ENCODE measurements at regions not wholly inside any gene's neighbourhood (a gene's known extent, or its start where the extent isn't known, plus 50 kb on each side); places are given as distances from the start of the nearest gene placed in this dataset.

DNA sequence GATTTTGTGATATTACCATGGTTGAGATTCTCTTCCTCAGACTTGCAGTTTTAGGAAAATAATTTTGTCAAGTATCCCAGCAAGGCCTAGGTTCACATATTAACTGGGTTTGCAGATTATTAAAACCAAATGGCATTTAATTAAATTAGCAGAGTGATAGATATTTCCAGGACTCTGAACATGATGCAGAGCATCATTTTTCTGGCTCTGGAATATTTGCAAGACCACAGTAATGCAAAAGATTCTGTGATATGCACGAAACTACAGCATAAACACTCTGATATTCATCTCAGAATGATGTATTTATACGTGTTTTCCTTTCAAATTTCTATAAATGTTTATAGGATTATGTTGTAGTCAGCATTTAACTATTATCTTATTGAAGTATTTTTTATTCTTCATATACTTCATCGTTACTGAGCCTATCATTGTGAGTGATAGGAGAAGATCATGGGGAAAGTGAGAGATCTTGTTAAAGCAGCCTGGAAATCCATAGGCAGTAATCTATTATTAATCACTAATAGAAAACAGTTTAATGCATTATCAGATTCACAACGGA is 1245.6 kb downstream of the OTOL1 start (continued):
- TF ChIP-seq MXI1 (IDR thresholded peaks at IDR 0.05; ENCODE audit: low read depth, low read length) (no peak), POLR2AphosphoS5 (IDR thresholded peaks at IDR 0.05; ENCODE audit: low read depth, low read length) (peak; percentile 79; the same call in 1 of the 2 replicates), ELF1 (IDR thresholded peaks at IDR 0.05) (no peak), GATA2 (CRISPR knock-in tag; IDR thresholded peaks at IDR 0.05) (no peak; the same call in none of the 2 replicates), RAD21 (IDR thresholded peaks at IDR 0.05; ENCODE audit: low read length) (0 out of 2 replicates have a peak, but pooled peaks have one; percentile 22), RFX5 (IDR thresholded peaks at IDR 0.05; ENCODE audit: low read length) (no peak), GABPA (IDR thresholded peaks at IDR 0.05; ENCODE audit: low read depth) (no peak), TEAD4 (IDR thresholded peaks at IDR 0.05; ENCODE audit: borderline replicate concordance, insufficient read depth) (peak; percentile 90)
- TF ChIP-seq, protein P1, sequence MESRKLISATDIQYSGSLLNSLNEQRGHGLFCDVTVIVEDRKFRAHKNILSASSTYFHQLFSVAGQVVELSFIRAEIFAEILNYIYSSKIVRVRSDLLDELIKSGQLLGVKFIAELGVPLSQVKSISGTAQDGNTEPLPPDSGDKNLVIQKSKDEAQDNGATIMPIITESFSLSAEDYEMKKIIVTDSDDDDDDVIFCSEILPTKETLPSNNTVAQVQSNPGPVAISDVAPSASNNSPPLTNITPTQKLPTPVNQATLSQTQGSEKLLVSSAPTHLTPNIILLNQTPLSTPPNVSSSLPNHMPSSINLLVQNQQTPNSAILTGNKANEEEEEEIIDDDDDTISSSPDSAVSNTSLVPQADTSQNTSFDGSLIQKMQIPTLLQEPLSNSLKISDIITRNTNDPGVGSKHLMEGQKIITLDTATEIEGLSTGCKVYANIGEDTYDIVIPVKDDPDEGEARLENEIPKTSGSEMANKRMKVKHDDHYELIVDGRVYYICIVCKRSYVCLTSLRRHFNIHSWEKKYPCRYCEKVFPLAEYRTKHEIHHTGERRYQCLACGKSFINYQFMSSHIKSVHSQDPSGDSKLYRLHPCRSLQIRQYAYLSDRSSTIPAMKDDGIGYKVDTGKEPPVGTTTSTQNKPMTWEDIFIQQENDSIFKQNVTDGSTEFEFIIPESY (IDR thresholded peaks at IDR 0.05; ENCODE audit: borderline replicate concordance, low read depth) = no peak

DNA sequence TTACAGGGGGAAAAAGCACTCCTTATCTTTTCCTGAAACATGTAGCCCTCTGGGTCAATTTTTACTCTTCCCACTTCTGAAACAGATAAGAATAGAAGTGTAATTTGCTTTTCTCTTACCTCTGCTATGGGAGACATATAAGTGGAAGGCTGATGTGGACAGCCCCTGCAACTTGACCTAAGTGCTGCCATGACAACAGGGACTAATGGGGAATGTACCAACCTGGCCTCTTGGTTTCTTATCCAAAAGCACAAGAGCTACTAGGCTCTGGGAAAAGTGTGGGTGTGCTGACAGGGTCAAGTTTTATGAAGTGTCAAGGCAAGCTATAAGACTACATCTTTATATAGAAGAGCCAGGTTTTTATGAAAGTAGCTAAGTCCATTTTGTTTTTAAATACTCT is 1246.5 kb downstream of the OTOL1 start:
- CTCF ChIA-PET = no interaction called here
- Histone ChIP-seq H3K27ac (ENCODE audit: low read depth in 2 of 2, low read length in 1 of 2) (peak overlapping the region; percentile 46 to 84; a peak in 2 of 4 replicates), H3K9me2 (no peaks in the 10 kb centered on the region), H3K4me3 (ENCODE audit: low read depth in 2 of 2, low read length in 1 of 2) (no peak overlapping the region), H3K79me2 (ENCODE audit: insufficient read depth) (no peaks in the 10 kb centered on the region), H3K36me3 (replicated peaks in 1 of 2; ENCODE audit: control insufficient read depth in 1 of 2, insufficient read depth in 2 of 2, low read length in 1 of 2) (peaks cover 0 to 6% of the 10 kb centered on the region in 2 experiments), H3F3A (replicated peaks; ENCODE audit: insufficient read depth) (no peaks in the 10 kb centered on the region), H4K20me1 (ENCODE audit: insufficient read depth) (no peaks in the 10 kb centered on the region), H2AFZ (ENCODE audit: low read depth) (no peak overlapping the region), H3K4me1 (ENCODE audit: control insufficient read depth in 1 of 2, insufficient read depth in 2 of 2, low read depth in 1 of 2, low read length in 1 of 2) (peaks cover 0 to 14% of the 10 kb centered on the region in 2 experiments; a peak in 2 of 4 replicates), H3K9ac (no peak overlapping the region), H3K9me3 (no peaks in the 10 kb centered on the region; the same call in 1 of the 2 replicates), H3K4me2 (no peak overlapping the region), H3K27me3 (ENCODE audit: insufficient read depth) (no peaks in the 10 kb centered on the region)
- DNase-seq = no peak
- TF ChIP-seq CHD2 (IDR thresholded peaks at IDR 0.05; ENCODE audit: low read length, partially characterized antibody) (no peak), EP300 (IDR thresholded peaks at IDR 0.05; ENCODE audit: borderline replicate concordance in 1 of 2, low read depth in 1 of 2, low read length in 1 of 2) (no peak), RCOR1 (IDR thresholded peaks at IDR 0.05; ENCODE audit: low read length) (no peak), RAD21 (IDR thresholded peaks at IDR 0.05; ENCODE audit: low read length) (no peak), SIN3A (IDR thresholded peaks at IDR 0.05; ENCODE audit: borderline replicate concordance, low read depth, low read length) (no peak), GABPA (IDR thresholded peaks at IDR 0.05; ENCODE audit: low read depth) (no peak), RXRA (IDR thresholded peaks at IDR 0.05; ENCODE audit: borderline replicate concordance, low read depth) (no peak), FOSL2 (IDR thresholded peaks at IDR 0.05; ENCODE audit: borderline replicate concordance, low read depth) (no peak), SMC3 (IDR thresholded peaks at IDR 0.05; ENCODE audit: low read depth, low read length) (no peak), TEAD4 (IDR thresholded peaks at IDR 0.05; ENCODE audit: borderline replicate concordance, insufficient read depth) (no peak), TAF1 (IDR thresholded peaks at IDR 0.05; ENCODE audit: borderline replicate concordance, low read depth, low read length) (no peak), POLR2AphosphoS5 (IDR thresholded peaks at IDR 0.05; ENCODE audit: low read depth, low read length) (no peak), YY1 (IDR thresholded peaks at IDR 0.05; ENCODE audit: low read depth) (no peak), NFIC (IDR thresholded peaks at IDR 0.05; ENCODE audit: borderline replicate concordance) (no peak), TCF12 (IDR thresholded peaks at IDR 0.05) (no peak), FOXM1 (IDR thresholded peaks at IDR 0.05; ENCODE audit: low read depth) (no peak)
- TF ChIP-seq, protein P2, sequence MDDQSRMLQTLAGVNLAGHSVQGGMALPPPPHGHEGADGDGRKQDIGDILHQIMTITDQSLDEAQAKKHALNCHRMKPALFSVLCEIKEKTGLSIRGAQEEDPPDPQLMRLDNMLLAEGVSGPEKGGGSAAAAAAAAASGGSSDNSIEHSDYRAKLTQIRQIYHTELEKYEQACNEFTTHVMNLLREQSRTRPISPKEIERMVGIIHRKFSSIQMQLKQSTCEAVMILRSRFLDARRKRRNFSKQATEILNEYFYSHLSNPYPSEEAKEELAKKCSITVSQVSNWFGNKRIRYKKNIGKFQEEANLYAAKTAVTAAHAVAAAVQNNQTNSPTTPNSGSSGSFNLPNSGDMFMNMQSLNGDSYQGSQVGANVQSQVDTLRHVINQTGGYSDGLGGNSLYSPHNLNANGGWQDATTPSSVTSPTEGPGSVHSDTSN (IDR thresholded peaks at IDR 0.05) = no peak
- TF ChIP-seq, protein P3, sequence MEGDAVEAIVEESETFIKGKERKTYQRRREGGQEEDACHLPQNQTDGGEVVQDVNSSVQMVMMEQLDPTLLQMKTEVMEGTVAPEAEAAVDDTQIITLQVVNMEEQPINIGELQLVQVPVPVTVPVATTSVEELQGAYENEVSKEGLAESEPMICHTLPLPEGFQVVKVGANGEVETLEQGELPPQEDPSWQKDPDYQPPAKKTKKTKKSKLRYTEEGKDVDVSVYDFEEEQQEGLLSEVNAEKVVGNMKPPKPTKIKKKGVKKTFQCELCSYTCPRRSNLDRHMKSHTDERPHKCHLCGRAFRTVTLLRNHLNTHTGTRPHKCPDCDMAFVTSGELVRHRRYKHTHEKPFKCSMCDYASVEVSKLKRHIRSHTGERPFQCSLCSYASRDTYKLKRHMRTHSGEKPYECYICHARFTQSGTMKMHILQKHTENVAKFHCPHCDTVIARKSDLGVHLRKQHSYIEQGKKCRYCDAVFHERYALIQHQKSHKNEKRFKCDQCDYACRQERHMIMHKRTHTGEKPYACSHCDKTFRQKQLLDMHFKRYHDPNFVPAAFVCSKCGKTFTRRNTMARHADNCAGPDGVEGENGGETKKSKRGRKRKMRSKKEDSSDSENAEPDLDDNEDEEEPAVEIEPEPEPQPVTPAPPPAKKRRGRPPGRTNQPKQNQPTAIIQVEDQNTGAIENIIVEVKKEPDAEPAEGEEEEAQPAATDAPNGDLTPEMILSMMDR (IDR thresholded peaks at IDR 0.05) = no peak
- TF ChIP-seq, protein P1 (IDR thresholded peaks at IDR 0.05; ENCODE audit: borderline replicate concordance, low read depth) = no peak
- TF ChIP-seq, protein P4, sequence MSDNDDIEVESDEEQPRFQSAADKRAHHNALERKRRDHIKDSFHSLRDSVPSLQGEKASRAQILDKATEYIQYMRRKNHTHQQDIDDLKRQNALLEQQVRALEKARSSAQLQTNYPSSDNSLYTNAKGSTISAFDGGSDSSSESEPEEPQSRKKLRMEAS (IDR thresholded peaks at IDR 0.05; ENCODE audit: low read depth) = no peak
- POLR2A ChIA-PET = no interaction called here
